HL-60 (cell line): ENCODE measurements at regions not wholly inside any gene's neighbourhood (a gene's known extent, or its start where the extent isn't known, plus 50 kb on each side); places are given as distances from the start of the nearest gene placed in this dataset.

ENCODE experiments used
- GABPA ChIP-seq: IDR thresholded peaks from 2 replicates; pipeline ENCODE4 v1.6.1; 2012; ENCODE audit warnings: low read depth
- SPI1 ChIP-seq: IDR thresholded peaks from 2 replicates; pipeline ENCODE4 v1.6.1; 2012; ENCODE audit warnings: low read depth, mild to moderate bottlenecking, borderline replicate concordance
- TF ChIP-seq, protein P1 (sequence below): IDR thresholded peaks from one replicate; pipeline ENCODE4 v1.5.1; 2011; ENCODE audit warnings: low read length, control low read depth, inconsistent platforms; ENCODE audit not compliant: insufficient read depth

DNA sequence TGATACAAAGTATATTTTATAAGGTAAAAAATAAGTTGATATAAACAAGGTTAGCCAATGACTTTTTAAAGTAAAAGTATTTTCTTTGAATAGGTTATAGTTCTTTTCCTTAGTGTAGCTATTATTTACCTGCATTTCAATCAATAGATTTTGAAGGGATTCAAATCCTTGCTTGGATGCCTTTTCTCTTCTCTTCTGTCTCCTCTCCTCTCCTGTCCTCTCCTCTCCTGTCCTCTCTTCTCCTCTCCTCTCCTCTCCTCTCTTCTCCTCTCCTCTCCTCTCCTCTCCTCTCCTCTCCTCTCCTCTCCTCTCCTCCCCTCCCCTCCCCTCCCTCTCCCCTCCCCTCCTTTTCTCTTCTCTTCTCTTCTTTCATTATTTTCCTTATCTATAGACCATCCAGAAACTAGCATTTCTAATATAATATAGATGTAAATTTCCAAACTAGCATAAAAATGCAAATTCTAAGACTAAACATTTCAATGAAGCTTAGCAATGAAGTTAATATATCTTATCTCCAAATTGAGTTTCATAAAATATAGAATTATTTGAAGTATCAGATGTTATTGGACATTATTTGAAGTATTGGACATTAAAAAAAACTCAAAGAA lies 60.5 kb upstream of the PRKCQ start:
- TF ChIP-seq, protein P1, sequence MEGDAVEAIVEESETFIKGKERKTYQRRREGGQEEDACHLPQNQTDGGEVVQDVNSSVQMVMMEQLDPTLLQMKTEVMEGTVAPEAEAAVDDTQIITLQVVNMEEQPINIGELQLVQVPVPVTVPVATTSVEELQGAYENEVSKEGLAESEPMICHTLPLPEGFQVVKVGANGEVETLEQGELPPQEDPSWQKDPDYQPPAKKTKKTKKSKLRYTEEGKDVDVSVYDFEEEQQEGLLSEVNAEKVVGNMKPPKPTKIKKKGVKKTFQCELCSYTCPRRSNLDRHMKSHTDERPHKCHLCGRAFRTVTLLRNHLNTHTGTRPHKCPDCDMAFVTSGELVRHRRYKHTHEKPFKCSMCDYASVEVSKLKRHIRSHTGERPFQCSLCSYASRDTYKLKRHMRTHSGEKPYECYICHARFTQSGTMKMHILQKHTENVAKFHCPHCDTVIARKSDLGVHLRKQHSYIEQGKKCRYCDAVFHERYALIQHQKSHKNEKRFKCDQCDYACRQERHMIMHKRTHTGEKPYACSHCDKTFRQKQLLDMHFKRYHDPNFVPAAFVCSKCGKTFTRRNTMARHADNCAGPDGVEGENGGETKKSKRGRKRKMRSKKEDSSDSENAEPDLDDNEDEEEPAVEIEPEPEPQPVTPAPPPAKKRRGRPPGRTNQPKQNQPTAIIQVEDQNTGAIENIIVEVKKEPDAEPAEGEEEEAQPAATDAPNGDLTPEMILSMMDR: no peak
- TF ChIP-seq GABPA (no peak), SPI1 (no peak)
